Duodenal mucosa (tissue), 2 donors: ENCODE measurements at regions not wholly inside any gene's neighbourhood (a gene's known extent, or its start where the extent isn't known, plus 50 kb on each side); places are given as distances from the start of the nearest gene placed in this dataset.
"Not testable (repeated sequence)": the region's sequence is repeated elsewhere in the genome, so short reads cannot be mapped to it uniquely, and the experiment has no call there.

Source experiments
- H3K27ac ChIP-seq: one replicate; pipeline ENCODE4 v1.7.0; 2013; ENCODE audit warnings: low read depth, low read length
- H3K27me3 ChIP-seq, 2 donors: one replicate each; pipeline ENCODE4 v1.7.0; 2013; ENCODE audit warnings: low read length in 2 of 2, control low read depth in 1 of 2; ENCODE audit not compliant: insufficient read depth in 2 of 2, control insufficient read depth in 1 of 2
- H3K36me3 ChIP-seq, 2 donors: one replicate each; pipeline ENCODE4 v1.7.0; 2013; ENCODE audit warnings: low read length in 2 of 2, control low read depth in 1 of 2; ENCODE audit not compliant: insufficient read depth in 2 of 2, control insufficient read depth in 1 of 2
- H3K4me1 ChIP-seq, 2 donors: one replicate each; pipeline ENCODE4 v1.7.0; 2013; ENCODE audit warnings: low read length in 2 of 2, control low read depth in 1 of 2; ENCODE audit not compliant: insufficient read depth in 2 of 2, control insufficient read depth in 1 of 2
- H3K4me3 ChIP-seq, 2 donors: one replicate each; pipeline ENCODE4 v1.7.0; 2013; ENCODE audit warnings: low read length in 2 of 2, low read depth in 1 of 2
- H3K9ac ChIP-seq, 2 donors: one replicate each; pipeline ENCODE4 v1.7.0; 2013; ENCODE audit warnings: low read length in 2 of 2, low read depth in 1 of 2
- H3K9me3 ChIP-seq, 2 donors: one replicate each; pipeline ENCODE4 v1.7.0; 2013; ENCODE audit warnings: low read length in 2 of 2, control low read depth in 1 of 2; ENCODE audit not compliant: control insufficient read depth in 1 of 2

- Histone ChIP-seq H3K9ac (no peak overlapping the region), H3K4me3 (no peak overlapping the region), H3K9me3 (no peaks in the 10 kb centered on the region), H3K36me3 (no peaks in the 10 kb centered on the region), H3K27me3 (no peaks in the 10 kb centered on the region), H3K27ac (no peak overlapping the region), H3K4me1 (no peaks in the 10 kb centered on the region)
Observed at GRCh38 chr4:146058531-146058930, 117.0 kb upstream of the LSM6 start.

- H3K27me3 ChIP-seq = no peaks in the 10 kb centered on the region
- no peaks in the 10 kb centered on the region for H3K9me3 ChIP-seq
- no peak overlapping the region for H3K9ac ChIP-seq
- H3K4me3 ChIP-seq = no peak overlapping the region
- no peak overlapping the region for H3K27ac ChIP-seq
- no peaks in the 10 kb centered on the region for H3K36me3 ChIP-seq
- no peaks in the 10 kb centered on the region for H3K4me1 ChIP-seq
Observed at GRCh38 chr4:146054676-146055075, 116.1 kb upstream of the ZNF827 start.

- H3K4me1 ChIP-seq = no peaks in the 10 kb centered on the region
- H3K4me3 ChIP-seq = no peak overlapping the region
- no peaks in the 10 kb centered on the region for H3K27me3 ChIP-seq
- H3K9ac ChIP-seq = no peak overlapping the region
- no peaks in the 10 kb centered on the region for H3K36me3 ChIP-seq
- H3K9me3 ChIP-seq = no peaks in the 10 kb centered on the region
- H3K27ac ChIP-seq = no peak overlapping the region
Observed at GRCh38 chr4:146053891-146054290, 115.3 kb upstream of the ZNF827 start.

- Histone ChIP-seq H3K4me1 (no peaks in the 10 kb centered on the region), H3K4me3 (no peak overlapping the region), H3K9ac (no peak overlapping the region), H3K27me3 (no peaks in the 10 kb centered on the region), H3K27ac (no peak overlapping the region), H3K9me3 (peaks cover 0 to 4% of the 10 kb centered on the region in 2 donors), H3K36me3 (no peaks in the 10 kb centered on the region)
Observed at GRCh38 chr4:146051728-146052391, 113.2 kb upstream of the ZNF827 start.

DNA sequence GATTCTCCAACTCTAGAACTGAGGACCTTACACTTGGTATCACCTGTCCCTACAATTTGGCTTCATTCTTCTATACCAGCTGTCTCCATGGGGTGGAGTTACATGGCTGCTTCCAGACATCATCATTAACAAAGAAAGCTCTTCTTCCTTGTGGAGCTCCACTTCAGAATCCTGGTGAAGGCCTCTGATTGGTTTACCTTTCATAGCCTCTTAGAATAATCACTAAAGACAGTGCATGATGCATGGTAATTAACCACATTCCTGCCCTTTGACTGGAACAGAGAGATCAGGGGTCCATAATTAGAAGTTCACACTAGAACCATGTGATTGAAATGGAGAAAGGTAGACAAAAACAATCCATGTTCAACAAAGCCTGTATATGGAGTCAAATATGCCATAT, 112.6 kb upstream of the ZNF827 start:
- H3K9ac ChIP-seq = no peak overlapping the region
- H3K4me3 ChIP-seq = no peak overlapping the region
- H3K27me3 ChIP-seq = no peaks in the 10 kb centered on the region
- H3K9me3 ChIP-seq = peaks cover 0 to 4% of the 10 kb centered on the region in 2 donors
- H3K4me1 ChIP-seq = no peaks in the 10 kb centered on the region
- no peaks in the 10 kb centered on the region for H3K36me3 ChIP-seq
- H3K27ac ChIP-seq = no peak overlapping the region

GRCh38 chr4:146049802-146050201, 111.2 kb upstream of the ZNF827 start:
- Histone ChIP-seq H3K27ac (no peak overlapping the region), H3K4me3 (no peak overlapping the region), H3K9ac (no peak overlapping the region), H3K4me1 (no peaks in the 10 kb centered on the region), H3K9me3 (peaks cover 0 to 4% of the 10 kb centered on the region in 2 donors), H3K36me3 (no peaks in the 10 kb centered on the region), H3K27me3 (no peaks in the 10 kb centered on the region)

DNA sequence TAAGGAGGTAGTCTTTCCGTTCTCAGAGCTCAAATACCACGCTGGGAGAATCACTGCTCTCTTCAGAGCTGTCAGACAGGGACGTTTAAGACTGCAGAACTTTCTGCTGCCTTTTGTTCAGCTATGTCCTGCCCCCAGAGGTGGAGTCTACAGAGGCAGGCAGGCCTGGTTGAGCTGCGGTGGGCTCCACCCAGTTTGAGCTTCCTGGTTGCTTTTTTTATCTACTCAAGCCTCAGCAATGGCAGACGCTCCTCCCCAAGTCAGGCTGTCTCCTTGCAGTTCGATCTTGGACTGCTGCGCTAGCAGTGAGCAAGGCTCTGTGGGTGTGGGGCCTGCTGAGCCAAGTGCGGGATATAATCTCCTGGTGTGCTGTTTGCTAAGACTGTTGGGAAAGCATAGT, 109.1 kb upstream of the ZNF827 start:
- not testable (repeated sequence) for H3K27ac ChIP-seq, H3K9me3 ChIP-seq, H3K27me3 ChIP-seq, H3K9ac ChIP-seq, H3K4me3 ChIP-seq, H3K4me1 ChIP-seq, H3K36me3 ChIP-seq

DNA sequence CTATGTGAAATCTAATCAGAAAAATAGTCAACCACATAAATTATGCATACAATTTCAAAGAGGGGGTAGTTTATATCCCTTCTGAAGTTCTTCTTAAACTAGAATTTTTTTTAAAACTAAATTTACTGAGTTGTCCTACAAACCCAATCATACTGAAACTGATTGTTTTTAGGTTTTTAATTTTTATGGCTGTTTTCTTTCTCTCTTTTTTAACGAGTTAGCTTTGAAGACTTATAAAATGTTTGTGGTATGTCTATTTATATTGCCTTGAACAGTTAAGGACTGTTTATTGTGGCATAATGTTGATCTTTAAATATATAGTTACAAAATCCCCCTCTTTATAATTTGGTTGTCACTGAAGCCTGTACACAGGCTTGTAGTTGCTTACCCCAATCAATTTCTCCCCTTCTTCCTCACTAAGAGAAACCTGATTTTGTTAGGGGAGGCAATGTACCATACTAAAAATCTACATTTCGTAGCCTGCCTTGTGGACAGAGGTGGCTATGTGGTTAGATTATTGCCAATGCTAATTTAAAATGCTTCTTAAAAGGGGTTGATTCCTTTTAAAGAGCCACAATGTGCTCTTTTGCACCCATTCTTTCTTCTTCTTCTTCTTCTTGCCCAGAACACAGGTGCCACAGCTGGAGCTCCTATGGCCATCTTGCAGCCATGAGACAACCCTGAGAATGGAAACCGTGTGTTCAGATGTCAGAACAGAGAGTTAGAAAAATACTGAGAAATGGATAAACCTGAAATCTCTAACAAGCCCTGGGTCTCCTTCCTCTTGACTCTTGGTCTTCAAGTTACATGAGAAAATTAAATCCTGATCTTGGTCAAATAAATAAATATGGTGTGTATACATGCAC, 102.7 kb upstream of the ZNF827 start:
- Histone ChIP-seq H3K36me3 (no peaks in the 10 kb centered on the region), H3K27me3 (no peaks in the 10 kb centered on the region)

GRCh38 chr4:146040623-146041022, 102.0 kb upstream of the ZNF827 start:
- Histone ChIP-seq H3K9ac (no peak overlapping the region), H3K9me3 (no peaks in the 10 kb centered on the region), H3K27ac (no peak overlapping the region), H3K36me3 (no peaks in the 10 kb centered on the region), H3K27me3 (no peaks in the 10 kb centered on the region), H3K4me3 (no peak overlapping the region), H3K4me1 (no peaks in the 10 kb centered on the region)

More for the DNA sequence above, 102.7 kb upstream of the ZNF827 start:
- Histone ChIP-seq H3K4me3 (no peak overlapping the region), H3K27ac (no peak overlapping the region), H3K9me3 (no peaks in the 10 kb centered on the region), H3K9ac (no peak overlapping the region), H3K4me1 (no peaks in the 10 kb centered on the region)

DNA sequence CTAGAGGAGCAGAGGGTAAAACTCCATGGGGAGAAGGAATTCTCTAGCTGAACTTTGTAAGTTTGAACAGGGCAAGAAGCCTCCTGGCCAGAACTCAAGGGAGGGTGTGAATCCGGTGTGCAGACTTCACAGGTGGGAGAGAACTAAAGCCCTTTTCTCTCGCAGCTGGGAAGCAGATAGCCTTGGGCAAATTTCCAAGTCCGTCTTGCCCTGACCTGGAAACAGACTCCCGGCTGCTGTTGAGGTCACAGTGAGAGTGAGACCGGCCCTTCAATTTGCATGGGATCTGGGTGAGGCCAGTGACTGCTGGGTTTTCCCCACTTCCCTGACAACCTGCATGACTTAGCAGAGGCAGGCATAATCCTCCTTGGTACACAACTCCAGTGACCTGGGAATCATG, 94.5 kb upstream of the ZNF827 start:
- Histone ChIP-seq H3K27ac (peak overlapping the region; percentile 30), H3K9ac (no peak overlapping the region), H3K4me3 (no peak overlapping the region), H3K9me3 (no peaks in the 10 kb centered on the region), H3K36me3 (no peaks in the 10 kb centered on the region), H3K27me3 (no peaks in the 10 kb centered on the region), H3K4me1 (peaks cover 26 to 31% of the 10 kb centered on the region in 2 donors)
